ENCODE measurements at regions not wholly inside any gene's neighbourhood (a gene's known extent, or its start where the extent isn't known, plus 50 kb on each side); places are given as distances from the start of the nearest gene placed in this dataset.

- Histone ChIP-seq H3K27me3 (ENCODE audit: control insufficient read depth in 4 of 4, insufficient read depth in 4 of 4, low read length in 3 of 4) (no peaks in the 10 kb centered on the region), H3K36me3 (ENCODE audit: control insufficient read depth in 4 of 4, insufficient read depth in 3 of 4, low read depth in 1 of 4, low read length in 3 of 4) (no peaks in the 10 kb centered on the region), H3K9ac (ENCODE audit: low read depth in 1 of 2, low read length in 2 of 2) (no peak overlapping the region), H3K4me1 (ENCODE audit: control insufficient read depth in 4 of 4, insufficient read depth in 4 of 4, low read length in 3 of 4) (no peaks in the 10 kb centered on the region), H3K4me3 (ENCODE audit: low read depth in 1 of 3, low read length in 3 of 3) (no peak overlapping the region), H3K27ac (ENCODE audit: low read depth in 1 of 2, low read length in 2 of 2) (no peak overlapping the region), H3K9me3 (ENCODE audit: control insufficient read depth in 4 of 4, low read length in 3 of 4) (no peaks in the 10 kb centered on the region)
- WGBS = 82% methylated on average over 2 of the region's 2 CpGs
- no peak for DNase-seq (ENCODE audit: low spot score)
- no peak for TF ChIP-seq HNF4A (conservative IDR thresholded peaks at IDR 0.05)
- TF ChIP-seq ZBTB33 (IDR thresholded peaks at IDR 0.05) = no peak
- no peak for TF ChIP-seq TAF1 (conservative IDR thresholded peaks at IDR 0.05)
- no peak for TF ChIP-seq SP1 (IDR thresholded peaks at IDR 0.05)
- no peak for TF ChIP-seq CTCF (IDR thresholded peaks at IDR 0.05; ENCODE audit: low read depth, low read length, missing input control)
Observed at GRCh38 chr2:226140594-226140993, 659.0 kb downstream of the IRS1 start.

GRCh38 chr2:226139759-226140158, 659.9 kb downstream of the IRS1 start:
- Histone ChIP-seq H3K4me1 (ENCODE audit: control insufficient read depth in 4 of 4, insufficient read depth in 4 of 4, low read length in 3 of 4) (no peaks in the 10 kb centered on the region), H3K4me3 (ENCODE audit: low read depth in 1 of 3, low read length in 3 of 3) (no peak overlapping the region), H3K36me3 (ENCODE audit: control insufficient read depth in 4 of 4, insufficient read depth in 3 of 4, low read depth in 1 of 4, low read length in 3 of 4) (no peaks in the 10 kb centered on the region), H3K9ac (ENCODE audit: low read depth in 1 of 2, low read length in 2 of 2) (no peak overlapping the region), H3K9me3 (ENCODE audit: control insufficient read depth in 4 of 4, low read length in 3 of 4) (no peaks in the 10 kb centered on the region), H3K27me3 (ENCODE audit: control insufficient read depth in 4 of 4, insufficient read depth in 4 of 4, low read length in 3 of 4) (no peaks in the 10 kb centered on the region), H3K27ac (ENCODE audit: low read depth in 1 of 2, low read length in 2 of 2) (no peak overlapping the region)
- no peak for TF ChIP-seq GABPA (IDR thresholded peaks at IDR 0.05 in 1 of 2, conservative IDR thresholded peaks at IDR 0.05 in 1 of 2)
- no peak for DNase-seq (ENCODE audit: low spot score)

GRCh38 chr2:226137201-226137811, 662.3 kb downstream of the IRS1 start:
- no peak for TF ChIP-seq FOXA2 (IDR thresholded peaks at IDR 0.05)
- Histone ChIP-seq H3K4me3 (ENCODE audit: low read depth in 1 of 3, low read length in 3 of 3) (no peak overlapping the region), H3K36me3 (ENCODE audit: control insufficient read depth in 4 of 4, insufficient read depth in 3 of 4, low read depth in 1 of 4, low read length in 3 of 4) (no peaks in the 10 kb centered on the region), H3K4me1 (ENCODE audit: control insufficient read depth in 4 of 4, insufficient read depth in 4 of 4, low read length in 3 of 4) (no peaks in the 10 kb centered on the region), H3K9me3 (ENCODE audit: control insufficient read depth in 4 of 4, low read length in 3 of 4) (no peaks in the 10 kb centered on the region), H3K27ac (ENCODE audit: low read depth in 1 of 2, low read length in 2 of 2) (no peak overlapping the region), H3K27me3 (ENCODE audit: control insufficient read depth in 4 of 4, insufficient read depth in 4 of 4, low read length in 3 of 4) (no peaks in the 10 kb centered on the region), H3K9ac (ENCODE audit: low read depth in 1 of 2, low read length in 2 of 2) (no peak overlapping the region)
- 68% methylated on average over 4 of the region's 4 CpGs for WGBS
- no peak for DNase-seq (ENCODE audit: low spot score)

- 81% methylated on average over 4 of the region's 4 CpGs for WGBS
- H3K9ac ChIP-seq (ENCODE audit: low read depth in 1 of 2, low read length in 2 of 2) = no peak overlapping the region
- TF ChIP-seq REST (IDR thresholded peaks at IDR 0.05) (no peak), RAD21 (IDR thresholded peaks at IDR 0.05) (no peak), SP1 (IDR thresholded peaks at IDR 0.05) (no peak), YY1 (IDR thresholded peaks at IDR 0.05) (no peak)
- DNase-seq (ENCODE audit: low spot score) = no peak
- no peaks in the 10 kb centered on the region for H3K9me3 ChIP-seq (ENCODE audit: control insufficient read depth in 4 of 4, low read length in 3 of 4)
- no peak overlapping the region for H3K4me3 ChIP-seq (ENCODE audit: low read depth in 1 of 3, low read length in 3 of 3)
- H3K4me1 ChIP-seq (ENCODE audit: control insufficient read depth in 4 of 4, insufficient read depth in 4 of 4, low read length in 3 of 4) = no peaks in the 10 kb centered on the region
- H3K36me3 ChIP-seq (ENCODE audit: control insufficient read depth in 4 of 4, insufficient read depth in 3 of 4, low read depth in 1 of 4, low read length in 3 of 4) = no peaks in the 10 kb centered on the region
- H3K27me3 ChIP-seq (ENCODE audit: control insufficient read depth in 4 of 4, insufficient read depth in 4 of 4, low read length in 3 of 4) = no peaks in the 10 kb centered on the region
- H3K27ac ChIP-seq (ENCODE audit: low read depth in 1 of 2, low read length in 2 of 2) = no peak overlapping the region
Observed at GRCh38 chr2:226136739-226137138, 662.9 kb downstream of the IRS1 start.

Data from liver (tissue), 8 donors.